ENCODE measurements at regions not wholly inside any gene's neighbourhood (a gene's known extent, or its start where the extent isn't known, plus 50 kb on each side); places are given as distances from the start of the nearest gene placed in this dataset.

DNA sequence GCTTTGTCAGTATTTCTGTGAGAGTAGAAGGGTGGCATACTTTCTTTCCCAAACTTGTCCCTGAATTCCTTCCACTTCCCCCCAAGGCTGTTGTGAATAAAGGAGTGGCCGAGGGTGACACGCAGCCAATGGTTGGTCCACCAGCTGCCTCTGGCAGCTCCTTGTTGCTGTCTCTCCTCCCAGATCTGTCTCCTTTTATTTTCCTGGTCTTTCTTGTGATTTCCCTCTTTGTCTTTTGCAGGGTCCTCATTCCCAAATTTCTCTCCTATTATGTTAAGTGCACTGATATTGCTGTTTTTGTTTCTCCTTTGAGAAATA is 137.5 kb upstream of the HMHB1 start:
- TF ChIP-seq, protein P1, sequence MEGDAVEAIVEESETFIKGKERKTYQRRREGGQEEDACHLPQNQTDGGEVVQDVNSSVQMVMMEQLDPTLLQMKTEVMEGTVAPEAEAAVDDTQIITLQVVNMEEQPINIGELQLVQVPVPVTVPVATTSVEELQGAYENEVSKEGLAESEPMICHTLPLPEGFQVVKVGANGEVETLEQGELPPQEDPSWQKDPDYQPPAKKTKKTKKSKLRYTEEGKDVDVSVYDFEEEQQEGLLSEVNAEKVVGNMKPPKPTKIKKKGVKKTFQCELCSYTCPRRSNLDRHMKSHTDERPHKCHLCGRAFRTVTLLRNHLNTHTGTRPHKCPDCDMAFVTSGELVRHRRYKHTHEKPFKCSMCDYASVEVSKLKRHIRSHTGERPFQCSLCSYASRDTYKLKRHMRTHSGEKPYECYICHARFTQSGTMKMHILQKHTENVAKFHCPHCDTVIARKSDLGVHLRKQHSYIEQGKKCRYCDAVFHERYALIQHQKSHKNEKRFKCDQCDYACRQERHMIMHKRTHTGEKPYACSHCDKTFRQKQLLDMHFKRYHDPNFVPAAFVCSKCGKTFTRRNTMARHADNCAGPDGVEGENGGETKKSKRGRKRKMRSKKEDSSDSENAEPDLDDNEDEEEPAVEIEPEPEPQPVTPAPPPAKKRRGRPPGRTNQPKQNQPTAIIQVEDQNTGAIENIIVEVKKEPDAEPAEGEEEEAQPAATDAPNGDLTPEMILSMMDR (IDR thresholded peaks at IDR 0.05; ENCODE audit: low read depth, low read length, poor library complexity, severe bottlenecking), result no peak
- no peak for TF ChIP-seq EZH2phosphoT487 (IDR thresholded peaks at IDR 0.05; ENCODE audit: borderline replicate concordance, low read length)

Data from DOHH2 (cell line).